ENCODE measurements at regions not wholly inside any gene's neighbourhood (a gene's known extent, or its start where the extent isn't known, plus 50 kb on each side); places are given as distances from the start of the nearest gene placed in this dataset.

DNA sequence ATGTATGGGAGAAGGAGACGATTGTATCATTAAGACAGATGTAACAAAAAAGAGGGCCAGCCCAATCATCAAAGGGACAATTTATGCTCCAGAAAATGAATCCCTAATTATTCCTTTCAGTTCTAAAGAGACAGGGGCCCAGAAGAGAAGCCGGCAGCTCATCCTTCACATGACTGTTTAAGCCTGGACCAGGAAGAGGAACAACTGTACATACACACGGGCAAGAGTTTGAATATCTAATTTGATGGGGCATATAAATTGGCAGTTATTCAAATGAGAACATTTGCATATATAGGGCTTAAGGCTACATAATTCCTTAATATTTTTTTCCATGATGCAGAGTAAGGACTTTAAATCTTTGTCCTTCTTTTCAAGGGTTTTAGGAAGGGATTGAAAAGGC lies 232.3 kb downstream of the TLE3 start:
- no peaks in the 10 kb centered on the region for H3K36me3 ChIP-seq (ENCODE audit: control insufficient read depth, insufficient read depth, low read length)
- no peaks in the 10 kb centered on the region for H3K9me3 ChIP-seq (ENCODE audit: control insufficient read depth, insufficient read depth, low read depth, low read length)
- DNase-seq (ENCODE audit: low read depth, low spot score) = no peak
- no TSS peak for BruUV-seq (replicated peaks)
- intact Hi-C loops (cut with micrococcal nuclease; ENCODE audit: unreplicated experiment) = no loop called here
- ATAC-seq = no peak
- TF ChIP-seq POLR2AphosphoS5 (IDR thresholded peaks at IDR 0.05; ENCODE audit: low read depth, low read length) = no peak
- POLR2A ChIA-PET = interaction anchor here (0.6 kb wide), 1 partner anchor 1501 kb away, joined by 4 read pairs; no protein-coding TSS in a partner anchor
- no peaks in the 10 kb centered on the region; the same call in 1 of the 2 replicates for H3K4me1 ChIP-seq (ENCODE audit: control insufficient read depth, insufficient read depth, low read length)
- no peaks in the 10 kb centered on the region for H3K27me3 ChIP-seq (ENCODE audit: control insufficient read depth, insufficient read depth, low read length)
- CTCF ChIA-PET = no interaction called here
- H3K4me3 ChIP-seq (ENCODE audit: low read depth in 2 of 2, low read length in 2 of 2) = no peak overlapping the region
- in situ Hi-C loops (cut with HindIII; ENCODE audit: low pct_unique_long_range_greater_than_20kb, low sequenced_read_pairs) = no loop called here
- no peak overlapping the region for H3K27ac ChIP-seq (ENCODE audit: low read length)

DNA sequence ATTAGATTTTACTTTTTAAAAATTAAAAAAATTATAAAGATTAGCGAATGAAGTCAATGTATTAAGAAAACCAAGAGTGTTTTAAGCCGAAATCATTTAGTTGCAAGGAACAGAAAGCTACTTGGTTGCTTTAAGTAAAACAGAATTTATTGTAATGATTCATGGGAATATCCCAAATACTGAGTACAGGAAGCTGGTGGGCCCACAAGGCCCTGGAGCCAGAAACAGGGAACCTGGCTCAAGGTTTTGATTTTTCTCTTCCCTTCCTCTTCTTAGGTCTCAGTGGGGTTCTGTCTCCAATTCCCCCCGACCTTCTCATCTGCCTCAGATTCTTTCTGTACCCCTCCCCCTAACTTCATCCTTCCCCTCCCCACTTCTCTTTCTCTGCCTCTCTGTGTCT lies 229.0 kb downstream of the TLE3 start:
- ChIA-PET CTCF (no interaction called here), POLR2A (no interaction called here)
- intact Hi-C loops (cut with micrococcal nuclease; ENCODE audit: unreplicated experiment) (no loop called here), in situ Hi-C loops (cut with HindIII; ENCODE audit: low pct_unique_long_range_greater_than_20kb, low sequenced_read_pairs) (no loop called here)
- H3K36me3 ChIP-seq (ENCODE audit: control insufficient read depth, insufficient read depth, low read length) = no peaks in the 10 kb centered on the region
- TF ChIP-seq POLR2AphosphoS5 (IDR thresholded peaks at IDR 0.05; ENCODE audit: low read depth, low read length) (no peak), TCF7L2 (IDR thresholded peaks at IDR 0.05; ENCODE audit: low read depth, low read length) (no peak), SIN3A (IDR thresholded peaks at IDR 0.05; ENCODE audit: borderline replicate concordance, insufficient read depth, low read depth, low read length) (no peak)
- TF ChIP-seq, protein P1, sequence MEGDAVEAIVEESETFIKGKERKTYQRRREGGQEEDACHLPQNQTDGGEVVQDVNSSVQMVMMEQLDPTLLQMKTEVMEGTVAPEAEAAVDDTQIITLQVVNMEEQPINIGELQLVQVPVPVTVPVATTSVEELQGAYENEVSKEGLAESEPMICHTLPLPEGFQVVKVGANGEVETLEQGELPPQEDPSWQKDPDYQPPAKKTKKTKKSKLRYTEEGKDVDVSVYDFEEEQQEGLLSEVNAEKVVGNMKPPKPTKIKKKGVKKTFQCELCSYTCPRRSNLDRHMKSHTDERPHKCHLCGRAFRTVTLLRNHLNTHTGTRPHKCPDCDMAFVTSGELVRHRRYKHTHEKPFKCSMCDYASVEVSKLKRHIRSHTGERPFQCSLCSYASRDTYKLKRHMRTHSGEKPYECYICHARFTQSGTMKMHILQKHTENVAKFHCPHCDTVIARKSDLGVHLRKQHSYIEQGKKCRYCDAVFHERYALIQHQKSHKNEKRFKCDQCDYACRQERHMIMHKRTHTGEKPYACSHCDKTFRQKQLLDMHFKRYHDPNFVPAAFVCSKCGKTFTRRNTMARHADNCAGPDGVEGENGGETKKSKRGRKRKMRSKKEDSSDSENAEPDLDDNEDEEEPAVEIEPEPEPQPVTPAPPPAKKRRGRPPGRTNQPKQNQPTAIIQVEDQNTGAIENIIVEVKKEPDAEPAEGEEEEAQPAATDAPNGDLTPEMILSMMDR (IDR thresholded peaks at IDR 0.05) = no peak
- TF ChIP-seq, protein P2, sequence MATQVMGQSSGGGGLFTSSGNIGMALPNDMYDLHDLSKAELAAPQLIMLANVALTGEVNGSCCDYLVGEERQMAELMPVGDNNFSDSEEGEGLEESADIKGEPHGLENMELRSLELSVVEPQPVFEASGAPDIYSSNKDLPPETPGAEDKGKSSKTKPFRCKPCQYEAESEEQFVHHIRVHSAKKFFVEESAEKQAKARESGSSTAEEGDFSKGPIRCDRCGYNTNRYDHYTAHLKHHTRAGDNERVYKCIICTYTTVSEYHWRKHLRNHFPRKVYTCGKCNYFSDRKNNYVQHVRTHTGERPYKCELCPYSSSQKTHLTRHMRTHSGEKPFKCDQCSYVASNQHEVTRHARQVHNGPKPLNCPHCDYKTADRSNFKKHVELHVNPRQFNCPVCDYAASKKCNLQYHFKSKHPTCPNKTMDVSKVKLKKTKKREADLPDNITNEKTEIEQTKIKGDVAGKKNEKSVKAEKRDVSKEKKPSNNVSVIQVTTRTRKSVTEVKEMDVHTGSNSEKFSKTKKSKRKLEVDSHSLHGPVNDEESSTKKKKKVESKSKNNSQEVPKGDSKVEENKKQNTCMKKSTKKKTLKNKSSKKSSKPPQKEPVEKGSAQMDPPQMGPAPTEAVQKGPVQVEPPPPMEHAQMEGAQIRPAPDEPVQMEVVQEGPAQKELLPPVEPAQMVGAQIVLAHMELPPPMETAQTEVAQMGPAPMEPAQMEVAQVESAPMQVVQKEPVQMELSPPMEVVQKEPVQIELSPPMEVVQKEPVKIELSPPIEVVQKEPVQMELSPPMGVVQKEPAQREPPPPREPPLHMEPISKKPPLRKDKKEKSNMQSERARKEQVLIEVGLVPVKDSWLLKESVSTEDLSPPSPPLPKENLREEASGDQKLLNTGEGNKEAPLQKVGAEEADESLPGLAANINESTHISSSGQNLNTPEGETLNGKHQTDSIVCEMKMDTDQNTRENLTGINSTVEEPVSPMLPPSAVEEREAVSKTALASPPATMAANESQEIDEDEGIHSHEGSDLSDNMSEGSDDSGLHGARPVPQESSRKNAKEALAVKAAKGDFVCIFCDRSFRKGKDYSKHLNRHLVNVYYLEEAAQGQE (IDR thresholded peaks at IDR 0.05; ENCODE audit: insufficient read depth in 1 of 2, low read depth in 2 of 2, low read length in 1 of 2) = no peak
- H3K4me1 ChIP-seq (ENCODE audit: control insufficient read depth, insufficient read depth, low read length) = no peaks in the 10 kb centered on the region
- H3K27ac ChIP-seq (ENCODE audit: low read length) = no peak overlapping the region
- H3K27me3 ChIP-seq (ENCODE audit: control insufficient read depth, insufficient read depth, low read length) = no peaks in the 10 kb centered on the region
- no TSS peak for BruUV-seq (replicated peaks)
- no peak for DNase-seq (ENCODE audit: low read depth, low spot score)
- ATAC-seq = no peak
- no peak overlapping the region for H3K4me3 ChIP-seq (ENCODE audit: low read depth in 2 of 2, low read length in 2 of 2)
- peaks cover 7% of the 10 kb centered on the region for H3K9me3 ChIP-seq (ENCODE audit: control insufficient read depth, insufficient read depth, low read depth, low read length)

DNA sequence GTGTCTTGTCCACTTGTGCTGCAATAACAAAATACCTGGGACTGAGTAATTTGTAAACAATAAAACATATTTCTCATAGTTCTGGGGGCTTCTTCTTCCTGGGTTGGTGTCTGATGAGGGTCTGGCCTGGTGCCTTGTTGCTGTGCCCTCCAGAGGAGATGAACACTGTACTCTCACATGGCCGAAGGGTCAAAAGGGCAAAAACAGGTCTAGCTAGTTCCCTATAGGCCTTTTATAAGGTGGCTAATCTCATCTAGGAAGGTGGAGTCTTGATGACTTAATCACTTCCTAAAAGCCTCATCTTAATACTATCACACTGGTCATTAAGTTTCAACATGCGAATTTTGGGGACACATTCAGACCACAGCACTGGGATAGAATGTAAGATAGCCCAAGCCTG lies 228.4 kb downstream of the TLE3 start:
- DNase-seq (ENCODE audit: low read depth, low spot score) (no peak), ATAC-seq (no peak)
- H3K27ac ChIP-seq (ENCODE audit: low read length) = no peak overlapping the region

More for the DNA sequence above, 228.4 kb downstream of the TLE3 start:
- Histone ChIP-seq H3K9me3 (ENCODE audit: control insufficient read depth, insufficient read depth, low read depth, low read length) (peaks cover 12% of the 10 kb centered on the region), H3K4me3 (ENCODE audit: low read depth in 2 of 2, low read length in 2 of 2) (no peak overlapping the region), H3K27me3 (ENCODE audit: control insufficient read depth, insufficient read depth, low read length) (no peaks in the 10 kb centered on the region), H3K36me3 (ENCODE audit: control insufficient read depth, insufficient read depth, low read length) (no peaks in the 10 kb centered on the region), H3K4me1 (ENCODE audit: control insufficient read depth, insufficient read depth, low read length) (no peaks in the 10 kb centered on the region)
- intact Hi-C loops (cut with micrococcal nuclease; ENCODE audit: unreplicated experiment) = no loop called here
- POLR2A ChIA-PET = no interaction called here
- BruUV-seq (replicated peaks) = no TSS peak
- CTCF ChIA-PET = no interaction called here
- TF ChIP-seq POLR2AphosphoS5 (IDR thresholded peaks at IDR 0.05; ENCODE audit: low read depth, low read length) (no peak), SIN3A (IDR thresholded peaks at IDR 0.05; ENCODE audit: borderline replicate concordance, insufficient read depth, low read depth, low read length) (no peak), TCF7L2 (IDR thresholded peaks at IDR 0.05; ENCODE audit: low read depth, low read length) (no peak)
- TF ChIP-seq, protein P1 (IDR thresholded peaks at IDR 0.05) = no peak
- TF ChIP-seq, protein P2 (IDR thresholded peaks at IDR 0.05; ENCODE audit: insufficient read depth in 1 of 2, low read depth in 2 of 2, low read length in 1 of 2) = no peak
- in situ Hi-C loops (cut with HindIII; ENCODE audit: low pct_unique_long_range_greater_than_20kb, low sequenced_read_pairs) = no loop called here
